GM19023 (cell line): ENCODE measurements at regions not wholly inside any gene's neighbourhood (a gene's known extent, or its start where the extent isn't known, plus 50 kb on each side); places are given as distances from the start of the nearest gene placed in this dataset.

Experiments used
- ATAC-seq: cut with Tn5 transposase; IDR thresholded peaks from one replicate; pipeline ENCODE4 v1.9.1; 2021; ENCODE audit warnings: mild to moderate bottlenecking, moderate library complexity; ENCODE audit not compliant: unreplicated experiment

- ATAC-seq = no peak
Observed at GRCh38 chr17:33352526-33352925, 59.4 kb upstream of the ASIC2 start.

DNA sequence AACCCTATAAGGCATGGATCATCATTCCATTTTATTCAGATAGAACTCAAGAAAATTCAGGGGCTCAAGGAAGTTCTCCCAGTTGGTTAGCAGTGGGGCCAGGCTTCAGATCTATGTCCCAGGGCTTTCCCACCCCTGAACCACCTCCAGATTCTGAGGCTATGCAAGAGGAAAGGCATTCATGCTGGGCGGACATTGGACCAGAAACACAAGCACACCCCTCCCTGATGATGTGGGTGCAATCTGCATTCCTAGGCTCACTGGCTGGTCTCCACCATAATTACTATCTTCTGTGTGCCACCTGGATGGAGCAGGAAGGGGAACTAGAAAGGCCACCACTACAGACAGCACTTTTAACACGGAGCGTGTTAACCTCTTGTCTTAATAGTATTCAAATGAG lies 63.2 kb upstream of the ASIC2 start:
- ATAC-seq = no peak

DNA sequence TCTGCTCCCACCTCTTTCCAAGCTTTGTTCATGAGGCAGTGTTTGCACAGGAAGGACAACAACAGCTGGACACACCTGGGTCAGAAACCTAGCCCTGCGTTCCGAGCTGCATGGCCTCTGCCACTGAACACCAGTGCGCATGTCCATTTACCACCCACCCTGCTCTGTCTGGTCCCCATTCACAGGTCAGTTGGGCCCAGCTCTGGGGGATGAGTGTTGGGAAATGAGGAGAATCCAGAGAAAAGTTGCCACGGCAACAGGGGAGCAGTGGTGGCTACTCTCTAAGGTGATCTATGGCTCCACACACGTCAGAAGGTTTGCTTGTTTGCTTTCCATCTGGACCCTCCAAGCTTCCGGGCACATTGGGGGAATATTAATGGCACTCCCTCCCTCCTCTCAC lies 70.4 kb upstream of the ASIC2 start:
- no peak for ATAC-seq

DNA sequence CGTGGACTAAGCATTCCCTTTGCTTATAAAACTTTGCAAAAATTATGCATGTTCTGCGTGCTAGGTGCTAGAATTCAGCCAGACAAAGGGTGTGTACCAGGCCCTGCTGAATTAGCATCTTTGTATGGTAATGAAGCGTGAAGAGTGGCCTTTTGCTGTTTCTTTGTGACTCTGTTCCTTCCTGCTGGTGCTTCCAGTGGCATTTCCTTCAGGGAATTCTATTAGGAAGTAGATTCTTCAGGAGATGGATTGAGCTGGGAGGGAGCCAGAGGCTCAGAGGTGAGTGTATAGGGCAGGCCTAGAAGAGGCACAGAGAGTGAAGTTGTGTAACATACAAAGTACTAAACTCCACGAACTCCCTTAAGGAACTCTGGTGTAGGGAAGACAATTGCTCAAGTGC lies 73.9 kb upstream of the ASIC2 start:
- no peak for ATAC-seq

DNA sequence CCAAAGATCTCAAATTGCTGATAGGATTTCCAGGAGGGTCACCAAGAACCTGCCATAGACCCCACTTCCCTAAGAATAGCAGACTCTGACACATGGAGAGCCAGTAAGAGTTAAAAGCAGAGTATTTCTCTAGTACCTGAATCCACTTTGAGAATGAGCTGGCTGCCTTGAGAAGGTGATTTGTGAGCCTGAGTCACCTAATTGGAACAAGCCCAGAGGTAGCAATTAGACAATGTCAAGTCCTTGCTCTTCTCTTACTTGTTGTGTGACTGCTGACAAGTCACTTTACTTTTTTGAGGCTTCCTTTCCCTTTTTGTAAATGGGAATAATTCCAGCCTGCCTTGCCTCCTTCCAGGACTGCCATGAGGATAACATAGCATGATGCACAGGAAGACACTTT lies 76.1 kb upstream of the ASIC2 start:
- no peak for ATAC-seq

DNA sequence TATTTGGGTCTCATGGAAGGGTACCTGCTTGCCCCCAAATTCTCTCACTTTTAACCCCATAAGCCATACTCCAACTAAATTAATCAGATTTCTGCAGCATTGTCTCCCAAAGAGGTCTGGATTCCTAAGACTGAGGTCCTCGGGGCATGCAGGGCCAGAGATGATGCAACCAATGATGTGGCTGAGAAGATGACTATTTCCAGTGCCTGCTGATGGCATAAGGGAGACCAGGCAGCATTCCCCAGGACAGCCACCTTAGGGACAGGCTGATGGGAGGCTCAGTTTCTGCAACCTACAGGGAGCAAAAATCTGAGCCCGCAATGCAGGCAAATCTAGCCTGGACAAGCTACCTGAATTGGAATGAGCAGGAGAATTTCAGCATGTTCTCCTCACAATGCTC lies 76.8 kb upstream of the ASIC2 start:
- no peak for ATAC-seq

DNA sequence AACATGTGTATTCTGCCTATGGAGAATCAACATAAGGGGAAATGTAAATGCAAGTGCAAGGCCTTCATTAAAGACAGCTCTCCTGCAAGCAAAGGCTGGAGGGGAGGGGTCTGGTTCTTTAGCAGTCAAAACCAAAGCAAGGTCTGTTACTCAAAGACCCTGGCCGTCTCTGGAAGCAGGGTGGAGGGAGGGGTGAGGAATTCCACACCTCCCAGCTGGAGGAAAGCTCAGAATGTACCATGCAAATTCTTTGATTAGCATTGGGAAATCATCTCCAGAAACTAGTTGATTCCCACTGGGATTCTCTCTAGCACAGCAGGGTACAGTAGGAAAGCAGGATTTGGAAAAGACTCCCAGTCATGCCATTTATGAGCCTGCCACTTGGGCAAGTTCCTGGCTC lies 77.3 kb upstream of the ASIC2 start:
- no peak for ATAC-seq

DNA sequence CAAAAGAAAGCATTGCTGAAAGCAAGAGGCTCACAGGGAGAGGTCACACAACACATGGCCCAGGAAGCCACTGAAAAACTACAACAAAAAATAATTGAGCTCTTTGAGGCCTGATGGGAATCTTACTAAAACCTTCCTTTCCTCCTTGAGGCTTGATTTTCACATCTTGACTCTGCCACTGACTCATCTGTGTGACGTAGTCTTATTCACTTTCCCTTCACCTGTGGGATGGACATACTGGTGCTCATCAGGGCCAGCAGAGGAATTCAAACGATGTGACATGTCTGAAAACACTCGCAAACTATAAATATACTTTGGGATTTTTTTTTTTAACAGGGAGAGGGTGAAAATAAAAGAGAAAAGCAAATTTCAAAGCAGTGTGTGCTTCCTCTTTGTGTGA lies 78.3 kb upstream of the ASIC2 start:
- ATAC-seq = no peak

- no peak for ATAC-seq
Observed at GRCh38 chr17:33373273-33373672, 80.2 kb upstream of the ASIC2 start.

- no peak for ATAC-seq
Observed at GRCh38 chr17:33375103-33375502, 82.0 kb upstream of the ASIC2 start.

- ATAC-seq = no peak
Observed at GRCh38 chr17:33375783-33376182, 82.7 kb upstream of the ASIC2 start.

DNA sequence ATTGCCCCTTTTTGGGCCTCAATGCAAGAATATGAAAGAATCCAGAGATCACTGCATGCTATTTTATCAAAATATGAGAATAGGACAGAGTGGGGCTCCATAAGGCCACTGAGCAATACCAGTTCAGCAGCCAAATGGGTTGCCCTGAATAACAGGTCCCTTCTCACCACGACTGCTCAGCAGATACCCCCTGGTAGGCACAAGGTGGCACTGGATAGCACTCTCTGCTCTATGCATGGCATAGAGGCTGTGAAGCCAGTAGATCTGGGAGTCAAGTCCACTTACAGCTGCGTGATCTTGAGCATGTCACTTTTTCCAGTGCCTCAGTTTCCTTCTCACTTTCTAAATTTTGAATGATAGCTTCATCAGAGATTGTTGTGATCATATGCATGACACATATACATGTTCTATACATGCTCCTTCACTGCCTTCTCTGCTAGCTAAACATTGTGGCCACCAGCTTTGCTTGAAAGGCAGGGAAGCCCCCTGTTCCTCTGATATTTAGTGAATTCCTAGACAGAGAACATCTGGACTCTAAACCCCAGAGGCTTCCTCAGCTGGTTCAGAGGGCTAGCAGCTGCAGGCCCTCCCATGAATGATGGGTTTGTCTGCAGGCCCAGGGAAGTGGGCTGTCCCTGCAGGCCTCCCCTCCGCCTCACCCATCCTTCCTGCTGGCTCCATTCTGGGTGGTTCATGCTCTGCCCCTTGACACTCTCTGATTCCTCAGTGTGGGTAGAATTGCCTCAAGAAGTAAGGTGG lies 84.9 kb upstream of the ASIC2 start:
- ATAC-seq = no peak

GRCh38 chr17:33381201-33381600 lies 88.1 kb upstream of the ASIC2 start:
- ATAC-seq = no peak

DNA sequence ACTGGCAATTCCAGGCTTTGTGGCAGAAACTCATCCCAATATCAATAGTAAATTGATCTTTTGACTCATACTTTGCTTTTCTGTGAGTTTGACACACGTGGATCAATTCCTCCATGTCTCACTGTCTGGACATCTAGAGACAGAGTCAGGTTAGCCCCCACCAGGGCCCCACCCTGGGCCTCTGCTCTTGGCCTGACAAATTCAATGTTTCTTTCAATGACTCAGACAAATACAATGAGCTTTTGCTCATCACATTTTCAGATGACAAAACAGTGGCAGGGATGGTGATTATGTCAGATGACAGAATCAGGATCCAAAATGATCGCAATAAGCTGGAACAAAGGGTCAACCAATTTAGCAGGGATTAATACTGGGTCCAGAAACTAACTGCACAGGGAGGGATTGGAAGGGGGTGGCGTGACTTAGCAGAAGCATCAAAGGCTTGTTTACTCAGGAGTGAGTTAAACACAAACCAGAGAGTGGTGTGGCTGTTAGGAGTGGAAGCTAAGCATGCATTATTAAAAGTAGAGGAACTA lies 90.5 kb upstream of the ASIC2 start:
- ATAC-seq = no peak

DNA sequence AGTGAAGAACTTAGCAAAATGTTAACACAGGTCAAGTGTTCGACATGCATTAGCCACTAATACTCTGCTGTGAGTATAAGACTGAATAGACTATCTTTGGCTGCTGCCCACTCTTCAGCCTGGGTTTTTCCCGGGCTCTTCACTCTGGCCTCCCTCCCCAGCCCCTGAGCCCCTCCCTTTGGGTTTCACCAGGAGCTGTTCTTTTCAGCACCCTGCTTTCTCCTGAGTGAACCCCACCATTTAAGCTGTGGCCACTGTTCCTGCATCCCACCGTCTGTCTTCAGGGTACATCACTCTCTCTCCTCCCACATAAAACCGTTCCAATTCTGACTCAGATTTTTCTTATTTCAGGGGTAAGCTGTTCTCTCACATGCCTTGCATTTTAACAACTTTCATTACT lies 92.0 kb upstream of the ASIC2 start:
- no peak for ATAC-seq

- no peak for ATAC-seq
Observed at GRCh38 chr17:33385713-33386112, 92.6 kb upstream of the ASIC2 start.

GRCh38 chr17:33387406-33387805 lies 94.3 kb upstream of the ASIC2 start:
- ATAC-seq = no peak

DNA sequence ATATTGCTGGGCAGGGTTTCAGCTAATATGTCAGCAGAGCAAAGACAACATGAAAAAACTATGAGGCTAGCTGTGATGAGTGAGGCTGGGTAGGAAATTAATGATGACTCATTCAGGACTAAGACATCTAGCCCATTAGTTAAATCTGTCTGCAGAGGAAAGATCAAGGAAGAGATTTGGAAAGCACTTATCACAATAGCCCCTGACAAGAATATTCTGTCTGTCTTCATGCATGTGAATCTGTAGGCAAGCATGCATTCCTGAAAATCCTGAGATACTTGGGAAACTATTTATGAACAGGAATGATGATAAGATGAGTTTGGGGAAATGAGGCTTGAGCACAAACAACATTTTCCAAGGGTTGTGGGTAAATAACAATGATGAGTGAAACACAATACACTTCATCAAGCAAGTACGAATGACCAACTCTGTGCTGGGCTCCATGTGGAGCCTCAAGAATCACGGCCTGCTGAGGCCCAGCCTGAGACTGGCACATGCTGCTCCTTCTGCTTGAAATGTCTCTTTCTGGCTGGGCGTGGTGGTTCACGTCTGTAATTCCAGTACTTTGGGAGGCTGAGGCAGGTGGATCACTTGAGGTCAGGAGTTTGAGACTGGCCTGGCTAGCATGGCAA lies 96.5 kb upstream of the ASIC2 start:
- no peak for ATAC-seq

GRCh38 chr17:33390479-33391176 lies 97.5 kb upstream of the ASIC2 start:
- no peak for ATAC-seq

DNA sequence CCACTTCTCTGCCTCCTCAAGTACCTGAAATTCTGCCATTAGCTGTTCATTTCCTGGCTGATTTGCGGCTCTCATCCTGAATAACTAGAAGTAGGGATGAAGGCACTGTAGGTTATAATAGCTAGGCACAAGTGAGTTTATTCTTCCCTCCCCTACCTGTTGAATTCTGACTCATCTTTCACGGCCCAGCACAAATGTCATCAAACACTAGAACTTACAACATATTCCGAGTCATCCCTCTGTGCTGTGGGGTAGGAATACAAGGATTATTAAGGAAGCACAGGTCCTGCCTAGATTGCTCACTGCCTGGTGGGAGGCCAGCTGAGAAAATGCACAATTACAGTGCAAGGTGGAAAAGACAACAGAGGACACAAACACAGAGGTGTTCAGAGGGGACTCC lies 103.7 kb upstream of the ASIC2 start:
- no peak for ATAC-seq

- no peak for ATAC-seq
Observed at GRCh38 chr17:33398386-33398785, 105.3 kb upstream of the ASIC2 start.

- ATAC-seq = no peak
Observed at GRCh38 chr17:33401249-33401648, 108.2 kb upstream of the ASIC2 start.
